ENCODE measurements at regions not wholly inside any gene's neighbourhood (a gene's known extent, or its start where the extent isn't known, plus 50 kb on each side); places are given as distances from the start of the nearest gene placed in this dataset.

GRCh38 chr17:33596899-33597298 lies 303.8 kb upstream of the ASIC2 start:
- Histone ChIP-seq H3K27ac (ENCODE audit: low read length) (no peak overlapping the region), H3K36me3 (replicated peaks; ENCODE audit: low read depth, low read length) (no peaks in the 10 kb centered on the region), H2AFZ (ENCODE audit: low read depth, low read length) (no peak overlapping the region), H3K79me2 (ENCODE audit: low read length) (no peaks in the 10 kb centered on the region), H3K4me2 (ENCODE audit: low read length) (no peak overlapping the region), H3K9me3 (ENCODE audit: insufficient read depth, low read length) (no peaks in the 10 kb centered on the region), H3K4me3 (ENCODE audit: low read length) (no peak overlapping the region), H3K9ac (ENCODE audit: low read length) (no peak overlapping the region), H3K4me1 (ENCODE audit: low read length) (no peaks in the 10 kb centered on the region), H3K27me3 (ENCODE audit: low read depth, low read length) (peaks cover 39% of the 10 kb centered on the region), H4K20me1 (ENCODE audit: insufficient read depth, low read length) (no peaks in the 10 kb centered on the region)
- no peak for TF ChIP-seq EZH2phosphoT487 (IDR thresholded peaks at IDR 0.05; ENCODE audit: low read depth)
- TF ChIP-seq, protein P1, sequence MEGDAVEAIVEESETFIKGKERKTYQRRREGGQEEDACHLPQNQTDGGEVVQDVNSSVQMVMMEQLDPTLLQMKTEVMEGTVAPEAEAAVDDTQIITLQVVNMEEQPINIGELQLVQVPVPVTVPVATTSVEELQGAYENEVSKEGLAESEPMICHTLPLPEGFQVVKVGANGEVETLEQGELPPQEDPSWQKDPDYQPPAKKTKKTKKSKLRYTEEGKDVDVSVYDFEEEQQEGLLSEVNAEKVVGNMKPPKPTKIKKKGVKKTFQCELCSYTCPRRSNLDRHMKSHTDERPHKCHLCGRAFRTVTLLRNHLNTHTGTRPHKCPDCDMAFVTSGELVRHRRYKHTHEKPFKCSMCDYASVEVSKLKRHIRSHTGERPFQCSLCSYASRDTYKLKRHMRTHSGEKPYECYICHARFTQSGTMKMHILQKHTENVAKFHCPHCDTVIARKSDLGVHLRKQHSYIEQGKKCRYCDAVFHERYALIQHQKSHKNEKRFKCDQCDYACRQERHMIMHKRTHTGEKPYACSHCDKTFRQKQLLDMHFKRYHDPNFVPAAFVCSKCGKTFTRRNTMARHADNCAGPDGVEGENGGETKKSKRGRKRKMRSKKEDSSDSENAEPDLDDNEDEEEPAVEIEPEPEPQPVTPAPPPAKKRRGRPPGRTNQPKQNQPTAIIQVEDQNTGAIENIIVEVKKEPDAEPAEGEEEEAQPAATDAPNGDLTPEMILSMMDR (IDR thresholded peaks at IDR 0.05; ENCODE audit: low read depth, low read length): no peak

GRCh38 chr17:33598797-33599196 lies 305.7 kb upstream of the ASIC2 start:
- H3K4me3 ChIP-seq (ENCODE audit: low read length): no peak overlapping the region
- no peak overlapping the region for H2AFZ ChIP-seq (ENCODE audit: low read depth, low read length)
- no peak overlapping the region for H3K9ac ChIP-seq (ENCODE audit: low read length)
- peaks cover 26% of the 10 kb centered on the region; the same call in 1 of the 2 replicates for H3K27me3 ChIP-seq (ENCODE audit: low read depth, low read length)
- H3K4me2 ChIP-seq (ENCODE audit: low read length): no peak overlapping the region
- no peaks in the 10 kb centered on the region for H3K9me3 ChIP-seq (ENCODE audit: insufficient read depth, low read length)
- TF ChIP-seq, protein P1 (IDR thresholded peaks at IDR 0.05; ENCODE audit: low read depth, low read length): no peak
- no peaks in the 10 kb centered on the region for H3K36me3 ChIP-seq (replicated peaks; ENCODE audit: low read depth, low read length)
- no peaks in the 10 kb centered on the region for H3K79me2 ChIP-seq (ENCODE audit: low read length)
- no peaks in the 10 kb centered on the region; the same call in 1 of the 2 replicates for H3K4me1 ChIP-seq (ENCODE audit: low read length)
- H3K27ac ChIP-seq (ENCODE audit: low read length): no peak overlapping the region
- H4K20me1 ChIP-seq (ENCODE audit: insufficient read depth, low read length): no peaks in the 10 kb centered on the region

DNA sequence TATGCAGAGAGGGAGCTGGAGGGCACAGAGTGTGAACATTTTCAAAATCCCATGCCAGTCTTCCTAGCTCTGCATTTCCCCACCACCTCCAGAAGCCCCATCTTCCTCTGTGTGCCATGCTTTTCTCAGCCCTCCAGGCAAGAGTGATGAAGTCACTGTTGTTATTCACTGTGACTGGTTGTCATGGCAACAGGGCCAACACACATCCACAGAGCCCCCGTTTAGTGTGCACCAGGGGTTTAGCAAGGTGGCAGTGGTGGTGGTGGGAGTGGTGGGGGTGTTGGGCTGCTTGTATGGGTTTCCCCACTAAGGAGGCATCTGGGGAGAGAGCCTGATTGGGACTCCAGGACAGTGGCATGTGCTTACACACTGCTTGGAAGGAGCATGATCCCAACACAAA lies 309.9 kb upstream of the ASIC2 start:
- Histone ChIP-seq H3K27me3 (ENCODE audit: low read depth, low read length) (peaks cover 21% of the 10 kb centered on the region; the same call in 1 of the 2 replicates), H3K4me1 (ENCODE audit: low read length) (peaks cover 9% of the 10 kb centered on the region), H3K9me3 (ENCODE audit: insufficient read depth, low read length) (no peaks in the 10 kb centered on the region), H3K79me2 (ENCODE audit: low read length) (no peaks in the 10 kb centered on the region), H3K9ac (ENCODE audit: low read length) (no peak overlapping the region), H2AFZ (ENCODE audit: low read depth, low read length) (no peak overlapping the region), H3K4me3 (ENCODE audit: low read length) (no peak overlapping the region), H3K36me3 (replicated peaks; ENCODE audit: low read depth, low read length) (no peaks in the 10 kb centered on the region), H3K27ac (ENCODE audit: low read length) (no peak overlapping the region), H4K20me1 (ENCODE audit: insufficient read depth, low read length) (no peaks in the 10 kb centered on the region), H3K4me2 (ENCODE audit: low read length) (no peak overlapping the region)
- TF ChIP-seq, protein P1 (IDR thresholded peaks at IDR 0.05; ENCODE audit: low read depth, low read length): no peak
- no peak for TF ChIP-seq EZH2phosphoT487 (IDR thresholded peaks at IDR 0.05; ENCODE audit: low read depth)

DNA sequence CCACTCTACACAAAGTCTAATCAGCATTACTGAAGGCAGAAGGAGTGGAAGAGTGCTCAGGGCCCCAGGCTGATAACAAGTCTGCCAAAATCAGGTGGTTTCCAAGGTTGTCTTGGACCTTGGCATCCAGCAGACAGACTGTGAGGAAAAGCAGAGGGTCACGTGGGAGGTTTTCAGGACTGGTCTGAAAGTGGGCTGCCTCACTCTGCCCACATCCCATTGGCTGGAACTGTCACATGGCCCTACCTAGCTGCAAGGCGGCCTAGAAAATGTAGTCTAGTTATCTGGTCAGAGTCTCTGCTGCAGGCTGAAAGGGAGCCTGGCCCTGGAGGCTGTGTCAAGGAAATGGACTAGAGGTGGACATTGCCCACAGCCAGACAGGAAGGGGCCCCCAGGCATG lies 310.7 kb upstream of the ASIC2 start:
- Histone ChIP-seq H3K4me2 (ENCODE audit: low read length) (no peak overlapping the region), H3K9me3 (ENCODE audit: insufficient read depth, low read length) (no peaks in the 10 kb centered on the region), H3K79me2 (ENCODE audit: low read length) (no peaks in the 10 kb centered on the region), H3K9ac (ENCODE audit: low read length) (no peak overlapping the region), H2AFZ (ENCODE audit: low read depth, low read length) (no peak overlapping the region), H3K27me3 (ENCODE audit: low read depth, low read length) (peaks cover 22% of the 10 kb centered on the region; the same call in 1 of the 2 replicates), H3K27ac (ENCODE audit: low read length) (no peak overlapping the region), H3K4me3 (ENCODE audit: low read length) (no peak overlapping the region), H3K4me1 (ENCODE audit: low read length) (peaks cover 9% of the 10 kb centered on the region), H3K36me3 (replicated peaks; ENCODE audit: low read depth, low read length) (no peaks in the 10 kb centered on the region), H4K20me1 (ENCODE audit: insufficient read depth, low read length) (no peaks in the 10 kb centered on the region)
- TF ChIP-seq, protein P1 (IDR thresholded peaks at IDR 0.05; ENCODE audit: low read depth, low read length): no peak
- no peak for TF ChIP-seq EZH2phosphoT487 (IDR thresholded peaks at IDR 0.05; ENCODE audit: low read depth)

Data from OCI-LY3 (cell line).